K562 (cell line): ENCODE measurements at regions not wholly inside any gene's neighbourhood (a gene's known extent, or its start where the extent isn't known, plus 50 kb on each side); places are given as distances from the start of the nearest gene placed in this dataset.

Source experiments
- ATAC-seq: fragments of 200-7000 bp; cut with Tn5 transposase; 3 replicates; pipeline ENCODE4 v1.9.1; 2020; ENCODE audit warnings: moderate library complexity
- BruUV-seq: library from RNA; stranded (reverse); fragments of 400-500 nt; replicated peaks from 2 replicates; lab custom pipeline; 2021; lab: Mats Ljungman, UMichigan
- CTCF ChIA-PET: fragments of 300-600 bp; formaldehyde crosslinking; extraction: SDS; loops from one replicate; lab custom pipeline; 2021; ENCODE audit warnings: low intra/inter-chr PET ratio; lab: Yijun Ruan, JAX
- POLR2A ChIA-PET: fragments of 300-600, 350-650 bp; sonication (Branson Sonifier 250); formaldehyde crosslinking; extraction: SDS; loops from one replicate; lab custom pipeline; 2021; ENCODE audit warnings: antibody characterized with exemption, inconsistent platforms; lab: Yijun Ruan, JAX
- DNase-seq, 4 experiments: peaks; one replicate each; pipeline versions ENCODE4 v3.0.0 to v3.0.0-alpha.2; 2011 to 2018; ENCODE audit warnings: low spot score in 3 of 4, mixed read lengths in 3 of 4; ENCODE audit errors: extremely low read depth in 1 of 4
- FAIRE-seq: peaks from 2 replicates; lab custom pipeline; 2011; peaks lifted over from hg19 to GRCh38; lab: Jason Lieb, UNC
- H2AFZ ChIP-seq: 2 replicates; pipeline ENCODE4 v1.6.0; 2011; ENCODE audit warnings: low read depth, low read length, control low read depth, inconsistent platforms
- H3K27ac ChIP-seq: fragments of 200-600 bp; 3 replicates; pipeline ENCODE4 v1.8.0; 2011; ENCODE audit warnings: low read depth, mild to moderate bottlenecking, control low read depth, inconsistent platforms, low read length, moderate library complexity, mixed read lengths; ENCODE audit errors: extremely low read depth
- H3K27me3 ChIP-seq, 2 experiments: fragments of 300-600 bp in 1 of 2; 2 replicates in 1 of 2; 3 replicates in 1 of 2; pipeline versions ENCODE4 v1.6.0 to v1.8.0; 2011; ENCODE audit warnings: inconsistent platforms in 2 of 2, low read length in 2 of 2, mild to moderate bottlenecking in 1 of 2, mixed read lengths in 1 of 2, moderate library complexity in 1 of 2; ENCODE audit not compliant: control insufficient read depth in 2 of 2, insufficient read depth in 2 of 2
- H3K36me3 ChIP-seq: fragments of 300-600 bp; 3 replicates; pipeline ENCODE4 v1.8.0; 2011; ENCODE audit warnings: mild to moderate bottlenecking, low read length, inconsistent platforms; ENCODE audit not compliant: control insufficient read depth, insufficient read depth
- H3K4me1 ChIP-seq, 2 experiments: fragments of 200-600 bp in 1 of 2; replicated peaks in 1 of 2; 2 replicates in 1 of 2; 3 replicates in 1 of 2; pipeline versions ENCODE4 v1.5.1 to v1.8.0; 2011; ENCODE audit warnings: inconsistent platforms in 2 of 2, low read length in 2 of 2, mild to moderate bottlenecking in 1 of 2, mixed read lengths in 1 of 2, moderate library complexity in 1 of 2; ENCODE audit not compliant: control insufficient read depth in 2 of 2, insufficient read depth in 2 of 2
- H3K4me2 ChIP-seq: 2 replicates; pipeline ENCODE4 v1.6.1; 2011; ENCODE audit warnings: low read length, control low read depth, inconsistent platforms, mixed read lengths; ENCODE audit not compliant: insufficient read depth
- H3K4me3 ChIP-seq: fragments of 200-600 bp; sonication (generic), shearing (Covaris generic); 2 replicates; pipeline ENCODE4 v1.5.1; 2016; ENCODE audit warnings: control low read depth, inconsistent platforms
- H3K79me2 ChIP-seq: fragments of 200-600 bp; 3 replicates; pipeline ENCODE4 v1.8.0; 2011; ENCODE audit warnings: low read length, inconsistent platforms; ENCODE audit not compliant: control insufficient read depth, insufficient read depth
- H3K9ac ChIP-seq, 2 experiments: 2 replicates each; pipeline versions ENCODE4 v1.6.0 to v1.6.1; 2011; ENCODE audit warnings: low read depth in 2 of 2, low read length in 2 of 2, control low read depth in 1 of 2, inconsistent platforms in 1 of 2, mild to moderate bottlenecking in 1 of 2, mixed read lengths in 1 of 2; ENCODE audit not compliant: insufficient read depth in 1 of 2
- H3K9me1 ChIP-seq: one replicate; pipeline ENCODE4 v1.6.0; 2011; ENCODE audit warnings: inconsistent platforms, mild to moderate bottlenecking, low read length, moderate library complexity; ENCODE audit not compliant: control insufficient read depth, insufficient read depth
- H3K9me3 ChIP-seq: replicated peaks from 2 replicates; pipeline ENCODE4 v1.5.1; 2011; ENCODE audit warnings: low read depth, low read length, inconsistent platforms; ENCODE audit not compliant: control insufficient read depth, insufficient read depth
- H4K20me1 ChIP-seq: replicated peaks from 2 replicates; pipeline ENCODE4 v1.6.1; 2011; ENCODE audit warnings: low read length, inconsistent platforms, mixed read lengths; ENCODE audit not compliant: control insufficient read depth, insufficient read depth
- CHCHD3 ChIP-seq: fragments of 250-450 bp; sonication (Bioruptor Pico); IDR thresholded peaks from 2 replicates; pipeline ENCODE4 v2.1.2; 2022; ENCODE audit warnings: mild to moderate bottlenecking
- EP400 ChIP-seq: fragments of 450-650 bp; IDR thresholded peaks from 2 replicates; pipeline ENCODE4 v1.6.1; 2017; ENCODE audit warnings: antibody characterized with exemption, mild to moderate bottlenecking, moderate library complexity
- KHSRP ChIP-seq: fragments of 450-650 bp; IDR thresholded peaks from 2 replicates; pipeline ENCODE4 v1.6.1; 2017
- KLF1 ChIP-seq: fragments of 450-650 bp; IDR thresholded peaks from 2 replicates; pipeline ENCODE4 v1.6.1; 2016; ENCODE audit warnings: missing genetic modification characterization, missing compliant biosample characterization
- NCOA2 ChIP-seq, 2 experiments: fragments of 450-650 bp; IDR thresholded peaks; 2 replicates each; pipeline ENCODE4 v1.6.1; 2018; ENCODE audit warnings: mild to moderate bottlenecking in 2 of 2, moderate library complexity in 1 of 2; ENCODE audit not compliant: partially characterized antibody in 2 of 2
- NR3C1 ChIP-seq: sonication (generic); formaldehyde crosslinking; IDR thresholded peaks from 2 replicates; pipeline ENCODE4 v1.8.1; 2022; ENCODE audit warnings: missing genetic modification reagents
- RHOXF2B ChIP-seq: fragments of 250-450 bp; sonication (Bioruptor Pico); conservative IDR thresholded peaks from 2 replicates; pipeline ENCODE4 v1.5.1; 2021
- SREBF2 ChIP-seq: sonication (generic); formaldehyde crosslinking; IDR thresholded peaks from 2 replicates; pipeline ENCODE4 v1.4.0; 2020; ENCODE audit warnings: mild to moderate bottlenecking, missing genetic modification reagents
- TARDBP ChIP-seq: fragments of 450-650 bp; IDR thresholded peaks from 2 replicates; pipeline ENCODE4 v1.6.1; 2016
- TBL1XR1 ChIP-seq, 2 experiments: IDR thresholded peaks; 2 replicates each; pipeline ENCODE4 v1.6.1; 2012; ENCODE audit warnings: improper control_type of control experiment in 2 of 2, low read length in 2 of 2, mild to moderate bottlenecking in 1 of 2
- ZNF174 ChIP-seq: fragments of 250-450 bp; sonication (Bioruptor Pico); IDR thresholded peaks from 2 replicates; pipeline ENCODE4 v1.4.0; 2020; ENCODE audit warnings: mild to moderate bottlenecking
- ZNF197 ChIP-seq: fragments of 200-800 bp; sonication (Bioruptor generic); IDR thresholded peaks from 2 replicates; pipeline ENCODE4 v1.6.1; 2016; ENCODE audit warnings: low read depth, missing genetic modification characterization, missing compliant biosample characterization
- ZNF717 ChIP-seq: fragments of 250-450 bp; sonication (Bioruptor Pico); IDR thresholded peaks from 2 replicates; pipeline ENCODE4 v1.5.0; 2021
- WGBS: fragments of 100-300 bp; shearing (Covaris generic); methylation state at CpG from one replicate; pipeline ENCODE4 v1.1.6; 2016; ENCODE audit warnings: low coverage, mixed read lengths; ENCODE audit not compliant: insufficient coverage; ENCODE audit errors: missing lambda C conversion rate; 5-methylcytosine and 5-hydroxymethylcytosine counted together
- in situ Hi-C: fragments of 300-500 bp; cut with MboI; formaldehyde crosslinking; loops from 4 replicates; pipeline ENCODE4 v1.15.0; 2018; ENCODE audit warnings: inconsistent platforms, mixed read lengths
- intact Hi-C: fragments of 100-400 bp; cut with micrococcal nuclease; formaldehyde crosslinking; loops from 2 replicates; pipeline ENCODE4 v1.14.2; 2022
- TF ChIP-seq, protein P1 (sequence below): sonication (generic); IDR thresholded peaks from 2 replicates; pipeline ENCODE4 v1.6.1; 2016
- TF ChIP-seq, protein P2 (sequence below): fragments of 250-450 bp; sonication (Bioruptor Pico); IDR thresholded peaks from 2 replicates; pipeline ENCODE4 v1.8.0; 2021; ENCODE audit warnings: mild to moderate bottlenecking, moderate library complexity

DNA sequence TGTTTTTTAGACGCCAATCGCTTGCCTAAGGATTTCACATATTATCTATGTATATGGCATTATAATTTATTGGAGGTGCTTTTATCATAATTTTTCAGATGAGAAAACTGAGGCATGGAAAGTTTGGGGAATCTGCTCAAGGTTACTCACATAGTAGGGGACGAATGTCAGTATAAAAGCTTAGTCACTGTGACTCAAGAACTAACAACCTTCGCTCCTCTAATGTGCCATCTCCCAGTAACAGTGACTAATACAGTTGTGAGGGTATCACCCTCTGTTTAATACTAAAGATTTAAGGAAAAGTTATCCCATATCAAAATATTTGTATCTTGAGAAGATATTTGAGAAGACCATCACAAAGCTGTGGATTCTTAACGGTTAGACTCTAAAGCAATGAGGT, 353.1 kb upstream of the SPOCK3 start (continued):
- TF ChIP-seq, protein P1, sequence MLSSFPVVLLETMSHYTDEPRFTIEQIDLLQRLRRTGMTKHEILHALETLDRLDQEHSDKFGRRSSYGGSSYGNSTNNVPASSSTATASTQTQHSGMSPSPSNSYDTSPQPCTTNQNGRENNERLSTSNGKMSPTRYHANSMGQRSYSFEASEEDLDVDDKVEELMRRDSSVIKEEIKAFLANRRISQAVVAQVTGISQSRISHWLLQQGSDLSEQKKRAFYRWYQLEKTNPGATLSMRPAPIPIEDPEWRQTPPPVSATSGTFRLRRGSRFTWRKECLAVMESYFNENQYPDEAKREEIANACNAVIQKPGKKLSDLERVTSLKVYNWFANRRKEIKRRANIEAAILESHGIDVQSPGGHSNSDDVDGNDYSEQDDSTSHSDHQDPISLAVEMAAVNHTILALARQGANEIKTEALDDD = no peak
- TF ChIP-seq ZNF717 (CRISPR knock-in tag) (no peak), NCOA2 (IDR thresholded peaks at IDR 0.05; ENCODE audit: partially characterized antibody in 2 of 2) (no peak), ZNF174 (CRISPR knock-in tag) (no peak), CHCHD3 (CRISPR knock-in tag) (no peak), TARDBP (no peak), KHSRP (no peak)

DNA sequence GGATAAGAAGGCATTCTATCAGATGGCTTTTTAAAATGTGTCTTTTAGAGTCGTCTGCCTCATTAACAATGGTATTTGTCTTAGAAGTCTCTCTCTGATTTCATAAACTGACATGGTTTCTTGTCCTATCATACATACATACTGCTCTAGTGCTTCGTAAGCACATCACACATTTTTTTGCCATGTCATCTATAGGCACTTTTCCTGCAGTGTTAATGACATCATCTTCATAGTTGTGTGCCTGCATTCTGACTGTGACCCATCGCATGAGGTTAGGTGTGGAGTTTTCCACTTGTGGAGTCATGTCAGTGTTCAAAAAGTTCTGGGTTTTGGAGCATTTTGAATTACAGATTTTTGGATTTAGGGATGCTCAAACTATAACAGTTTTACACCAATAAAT, 361.6 kb upstream of the SPOCK3 start:
- Histone ChIP-seq H3K4me3 (no peak overlapping the region), H3K79me2 (no peaks in the 10 kb centered on the region), H3K9ac (no peak overlapping the region), H3K9me1 (no peaks in the 10 kb centered on the region), H4K20me1 (no peaks in the 10 kb centered on the region), H3K27me3 (no peaks in the 10 kb centered on the region), H3K4me1 (no peaks in the 10 kb centered on the region), H3K27ac (no peak overlapping the region), H3K9me3 (no peaks in the 10 kb centered on the region; the same call in 1 of the 2 replicates), H2AFZ (no peak overlapping the region), H3K36me3 (no peaks in the 10 kb centered on the region), H3K4me2 (no peak overlapping the region)
- DNase-seq (no peak), FAIRE-seq (no peak), ATAC-seq (no peak)
- POLR2A ChIA-PET = no interaction called here
- CTCF ChIA-PET = no interaction called here
- WGBS = 3% methylated on average over 3 of the region's 3 CpGs
- no TSS peak for BruUV-seq
- in situ Hi-C loops = no loop called here
- TF ChIP-seq TBL1XR1 (IDR thresholded peaks at IDR 0.05; ENCODE audit: low read length in 2 of 2) (no peak), KLF1 (tag) (no peak), EP400 (no peak), NR3C1 (CRISPR knock-in tag) (no peak), SREBF2 (CRISPR knock-in tag) (no peak), ZNF197 (CRISPR knock-in tag) (no peak), RHOXF2B (CRISPR knock-in tag) (no peak)
- TF ChIP-seq, protein P2, sequence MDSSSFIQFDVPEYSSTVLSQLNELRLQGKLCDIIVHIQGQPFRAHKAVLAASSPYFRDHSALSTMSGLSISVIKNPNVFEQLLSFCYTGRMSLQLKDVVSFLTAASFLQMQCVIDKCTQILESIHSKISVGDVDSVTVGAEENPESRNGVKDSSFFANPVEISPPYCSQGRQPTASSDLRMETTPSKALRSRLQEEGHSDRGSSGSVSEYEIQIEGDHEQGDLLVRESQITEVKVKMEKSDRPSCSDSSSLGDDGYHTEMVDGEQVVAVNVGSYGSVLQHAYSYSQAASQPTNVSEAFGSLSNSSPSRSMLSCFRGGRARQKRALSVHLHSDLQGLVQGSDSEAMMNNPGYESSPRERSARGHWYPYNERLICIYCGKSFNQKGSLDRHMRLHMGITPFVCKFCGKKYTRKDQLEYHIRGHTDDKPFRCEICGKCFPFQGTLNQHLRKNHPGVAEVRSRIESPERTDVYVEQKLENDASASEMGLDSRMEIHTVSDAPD (CRISPR knock-in tag) = no peak
- TF ChIP-seq, all 486 proteins: peak for 0
- intact Hi-C loops = no loop called here
